IMR-90 (cell line): ENCODE measurements at regions not wholly inside any gene's neighbourhood (a gene's known extent, or its start where the extent isn't known, plus 50 kb on each side); places are given as distances from the start of the nearest gene placed in this dataset.

Experiments used
- ATAC-seq: fragments of 200-7000 bp; cut with Tn5 transposase; 2 replicates; pipeline ENCODE4 v1.9.1; 2020; ENCODE audit warnings: low read depth, mild to moderate bottlenecking, moderate library complexity
- BruUV-seq: library from RNA; stranded (reverse); fragments of 400-500 nt; replicated peaks from 2 replicates; lab custom pipeline; 2021; lab: Mats Ljungman, UMichigan
- CTCF ChIA-PET: fragments of 300-600 bp; formaldehyde crosslinking; extraction: SDS; loops from one replicate; lab custom pipeline; 2021; ENCODE audit warnings: antibody characterized with exemption; lab: Yijun Ruan, JAX
- POLR2A ChIA-PET: fragments of 300-600 bp; sonication (Branson Sonifier 250); formaldehyde crosslinking; loops from one replicate; lab custom pipeline; 2022; ENCODE audit warnings: antibody characterized with exemption; ENCODE audit not compliant: unreplicated experiment; lab: Charles Lee
- DNase-seq: peaks from one replicate; pipeline ENCODE4 v3.0.0; 2013
- H2AFZ ChIP-seq: replicated peaks from 2 replicates; pipeline ENCODE3; 2013; ENCODE audit warnings: low read length, mild to moderate bottlenecking; ENCODE audit not compliant: poor library complexity
- H2AK5ac ChIP-seq: 2 replicates; pipeline ENCODE4 v1.6.1; 2013; ENCODE audit warnings: low read depth, low read length, inconsistent platforms
- H2AK9ac ChIP-seq: replicated peaks from 2 replicates; pipeline ENCODE3; 2013; ENCODE audit warnings: mild to moderate bottlenecking, low read depth, low read length, moderate library complexity; ENCODE audit not compliant: poor library complexity
- H2BK120ac ChIP-seq: 2 replicates; pipeline ENCODE4 v1.6.1; 2013; ENCODE audit warnings: low read depth, low read length, inconsistent platforms
- H2BK15ac ChIP-seq: 3 replicates; pipeline ENCODE4 v1.6.1; 2013; ENCODE audit warnings: low read depth, low read length, inconsistent platforms
- H2BK20ac ChIP-seq: 2 replicates; pipeline ENCODE4 v1.6.1; 2013; ENCODE audit warnings: low read depth, mild to moderate bottlenecking, inconsistent platforms, low read length, moderate library complexity
- H2BK5ac ChIP-seq: 2 replicates; pipeline ENCODE4 v1.6.1; 2013; ENCODE audit warnings: mild to moderate bottlenecking, low read depth, low read length, inconsistent platforms; ENCODE audit not compliant: poor library complexity, severe bottlenecking
- H3K14ac ChIP-seq: replicated peaks from 2 replicates; pipeline ENCODE4 v1.6.1; 2013; ENCODE audit warnings: low read depth, low read length, inconsistent platforms
- H3K18ac ChIP-seq: 2 replicates; pipeline ENCODE4 v1.6.1; 2013; ENCODE audit warnings: low read depth, low read length, control low read depth
- H3K23ac ChIP-seq: 2 replicates; pipeline ENCODE4 v1.6.1; 2013; ENCODE audit warnings: low read depth, low read length, inconsistent platforms
- H3K27ac ChIP-seq: 2 replicates; pipeline ENCODE4 v1.5.1; 2013; ENCODE audit warnings: mild to moderate bottlenecking, control low read depth, low read length; ENCODE audit not compliant: insufficient read depth
- H3K27me3 ChIP-seq: 2 replicates; pipeline ENCODE4 v1.6.1; 2013; ENCODE audit warnings: low read length; ENCODE audit not compliant: control insufficient read depth, insufficient read depth
- H3K36me3 ChIP-seq: 2 replicates; pipeline ENCODE4 v1.6.1; 2013; ENCODE audit warnings: low read length, mixed read lengths; ENCODE audit not compliant: control insufficient read depth, insufficient read depth
- H3K4ac ChIP-seq: 2 replicates; pipeline ENCODE4 v1.6.1; 2013; ENCODE audit warnings: low read depth, low read length, inconsistent platforms
- H3K4me1 ChIP-seq: 2 replicates; pipeline ENCODE4 v1.6.1; 2013; ENCODE audit warnings: low read length, mixed read lengths; ENCODE audit not compliant: control insufficient read depth, insufficient read depth
- H3K4me2 ChIP-seq: 2 replicates; pipeline ENCODE4 v1.6.1; 2013; ENCODE audit warnings: low read depth, mild to moderate bottlenecking, control low read depth, low read length, moderate library complexity
- H3K4me3 ChIP-seq: 2 replicates; pipeline ENCODE4 v1.5.1; 2013; ENCODE audit warnings: low read depth, mild to moderate bottlenecking, control low read depth, low read length, moderate library complexity; ENCODE audit not compliant: insufficient read depth
- H3K56ac ChIP-seq: 2 replicates; pipeline ENCODE4 v1.6.1; 2013; ENCODE audit warnings: low read length, inconsistent platforms; ENCODE audit not compliant: insufficient read depth; ENCODE audit errors: extremely low read depth
- H3K79me1 ChIP-seq, 2 experiments: 2 replicates each; pipeline ENCODE4 v1.6.1; 2013; ENCODE audit warnings: low read length in 2 of 2, inconsistent platforms in 1 of 2, low read depth in 1 of 2
- H3K9ac ChIP-seq: 2 replicates; pipeline ENCODE4 v1.6.1; 2013; ENCODE audit warnings: low read depth, low read length, control low read depth
- H3K9me1 ChIP-seq: 2 replicates; pipeline ENCODE4 v1.6.1; 2013; ENCODE audit warnings: low read length, inconsistent platforms; ENCODE audit not compliant: insufficient read depth
- H3K9me3 ChIP-seq: 2 replicates; pipeline ENCODE4 v1.6.1; 2013; ENCODE audit warnings: low read length; ENCODE audit not compliant: control insufficient read depth, insufficient read depth
- H4K20me1 ChIP-seq: 2 replicates; pipeline ENCODE4 v1.6.1; 2013; ENCODE audit warnings: low read length, inconsistent platforms; ENCODE audit not compliant: insufficient read depth
- H4K5ac ChIP-seq: 2 replicates; pipeline ENCODE4 v1.6.1; 2013; ENCODE audit warnings: mild to moderate bottlenecking, low read depth, low read length, control low read depth
- H4K8ac ChIP-seq, 2 experiments: 2 replicates each; pipeline ENCODE4 v1.6.1; 2013; ENCODE audit warnings: low read depth in 2 of 2, low read length in 2 of 2, control low read depth in 1 of 2, inconsistent platforms in 1 of 2
- H4K91ac ChIP-seq: 2 replicates; pipeline ENCODE4 v1.6.1; 2013; ENCODE audit warnings: low read depth, low read length, inconsistent platforms; ENCODE audit not compliant: insufficient read depth
- RAD21 ChIP-seq: IDR thresholded peaks from 2 replicates; pipeline ENCODE4 v1.6.1; 2012; ENCODE audit warnings: low read length, improper control_type of control experiment
- WGBS, 2 experiments: methylation state at CpG; one replicate each; pipeline versions ENCODE4 v1.1.5 to v1.1.7; 2013; ENCODE audit warnings: missing lambda C conversion rate in 2 of 2; ENCODE audit not compliant: insufficient read length in 1 of 2; ENCODE audit errors: extremely low coverage in 2 of 2; 5-methylcytosine and 5-hydroxymethylcytosine counted together
- dilution Hi-C: fragments of 300-500 bp; cut with HindIII; formaldehyde crosslinking; loops from one replicate; pipeline ENCODE4 v1.14.3; 2018; ENCODE audit warnings: low sequenced_read_pairs; ENCODE audit not compliant: unreplicated experiment
- in situ Hi-C: fragments of 300-500 bp; cut with MboI; formaldehyde crosslinking; loops from 3 replicates; pipeline ENCODE4 v1.14.3; 2019; ENCODE audit warnings: low sequenced_read_pairs, inconsistent platforms, mixed read lengths
- intact Hi-C: fragments of 100-400 bp; cut with micrococcal nuclease; formaldehyde crosslinking; loops from 2 replicates; pipeline ENCODE4 v1.10.0; 2022

GRCh38 chr10:30756151-30756550, 126.6 kb upstream of the LYZL2 start:
- peak overlapping the region; percentile 97 for H2BK120ac ChIP-seq
- peak overlapping the region; percentile 69 for H4K5ac ChIP-seq
- no peak overlapping the region for H2AFZ ChIP-seq
- H3K4ac ChIP-seq, result peak overlapping the region; percentile 78
- no peaks in the 10 kb centered on the region; the same call in 1 of the 2 replicates for H3K9me3 ChIP-seq
- ATAC-seq (no peak), DNase-seq (no peak)
- intact Hi-C loops (loop anchor here (10.0 kb wide), 3 partner anchors 379 to 739 kb away; no protein-coding TSS in a partner anchor), in situ Hi-C loops (no loop called here), dilution Hi-C loops (no loop called here)
- H3K4me3 ChIP-seq, result no peak overlapping the region
- no peak overlapping the region for H2AK9ac ChIP-seq
- peak overlapping the region; percentile 2 for H2BK5ac ChIP-seq
- H3K4me1 ChIP-seq, result peaks cover 23% of the 10 kb centered on the region
- peaks cover 22% of the 10 kb centered on the region for H3K9me1 ChIP-seq
- H3K14ac ChIP-seq, result peak overlapping the region; percentile 81
- no peak overlapping the region for H3K4me2 ChIP-seq
- H3K9ac ChIP-seq, result no peak overlapping the region
- peak overlapping the region; percentile 91; the same call in 1 of the 2 replicates for H3K27ac ChIP-seq
- H4K20me1 ChIP-seq, result no peaks in the 10 kb centered on the region
- H3K27me3 ChIP-seq, result no peaks in the 10 kb centered on the region
- no peaks in the 10 kb centered on the region for H3K36me3 ChIP-seq
- peak overlapping the region; percentile 68; the same call in 1 of the 2 replicates for H2AK5ac ChIP-seq
- TF ChIP-seq RAD21, result no peak
- CTCF ChIA-PET, result no interaction called here
- POLR2A ChIA-PET, result interaction anchor here (1.1 kb wide), 1 partner anchor 378 kb away, joined by 3 read pairs; no protein-coding TSS in a partner anchor
- H3K56ac ChIP-seq, result no peak overlapping the region
- H3K18ac ChIP-seq, result peak overlapping the region; percentile 49; the same call in 1 of the 2 replicates
- H2BK15ac ChIP-seq, result peak overlapping the region; percentile 98
- H4K91ac ChIP-seq, result peak overlapping the region; percentile 80
- no TSS peak for BruUV-seq
- no CpG with 5 or more reads among the region's 2 CpGs for WGBS, 2 experiments
- peak overlapping the region; percentile 96 for H2BK20ac ChIP-seq
- H4K8ac ChIP-seq, result peak overlapping the region in 1 of 2 experiments; percentile 85; a peak in 2 of 4 replicates
- H3K23ac ChIP-seq, result peak overlapping the region; percentile 63; the same call in 1 of the 2 replicates
- H3K79me1 ChIP-seq, result no peaks in the 10 kb centered on the region; a peak in 1 of 4 replicates
